GM19023 (cell line): ENCODE measurements at regions not wholly inside any gene's neighbourhood (a gene's known extent, or its start where the extent isn't known, plus 50 kb on each side); places are given as distances from the start of the nearest gene placed in this dataset.
"Not testable (repeated sequence)": the region's sequence is repeated elsewhere in the genome, so short reads cannot be mapped to it uniquely, and the experiment has no call there.

Experiments
- ATAC-seq: cut with Tn5 transposase; IDR thresholded peaks from one replicate; pipeline ENCODE4 v1.9.1; 2021; ENCODE audit warnings: mild to moderate bottlenecking, moderate library complexity; ENCODE audit not compliant: unreplicated experiment

- no peak for ATAC-seq
These were observed 73.5 kb upstream of the GRB10 start for GRCh38 chr7:50856231-50856630.

GRCh38 chr7:50855526-50855925 lies 72.8 kb upstream of the GRB10 start:
- no peak for ATAC-seq

- ATAC-seq = no peak
These were observed 72.1 kb upstream of the GRB10 start for GRCh38 chr7:50854831-50855230.

GRCh38 chr7:50854247-50854646 lies 71.6 kb upstream of the GRB10 start:
- no peak for ATAC-seq

GRCh38 chr7:50853311-50853710 lies 70.6 kb upstream of the GRB10 start:
- ATAC-seq = no peak

- ATAC-seq = no peak
These were observed 70.2 kb upstream of the GRB10 start for GRCh38 chr7:50852901-50853300.

GRCh38 chr7:50851891-50852290 lies 69.2 kb upstream of the GRB10 start:
- no peak for ATAC-seq

GRCh38 chr7:50851451-50851850 lies 68.8 kb upstream of the GRB10 start:
- ATAC-seq = no peak

- no peak for ATAC-seq
These were observed 67.3 kb upstream of the GRB10 start for GRCh38 chr7:50849991-50850390.

- no peak for ATAC-seq
These were observed 65.5 kb upstream of the GRB10 start for GRCh38 chr7:50848203-50848602.

- not testable (repeated sequence) for ATAC-seq
These were observed 62.2 kb upstream of the GRB10 start for GRCh38 chr7:50844861-50845260.

GRCh38 chr7:50842041-50842440 lies 59.3 kb upstream of the GRB10 start:
- ATAC-seq = no peak

- ATAC-seq = no peak
These were observed 56.1 kb upstream of the GRB10 start for GRCh38 chr7:50838675-50839377.

- ATAC-seq = no peak
These were observed 55.3 kb upstream of the GRB10 start for GRCh38 chr7:50837965-50838364.

GRCh38 chr7:50836646-50837045 lies 54.0 kb upstream of the GRB10 start:
- no peak for ATAC-seq

- ATAC-seq = no peak
These were observed 52.5 kb upstream of the GRB10 start for GRCh38 chr7:50835156-50835555.

GRCh38 chr7:50834679-50835078 lies 52.0 kb upstream of the GRB10 start:
- ATAC-seq = no peak

- ATAC-seq = no peak
These were observed 51.4 kb upstream of the GRB10 start for GRCh38 chr7:50834031-50834535.

- ATAC-seq = no peak
These were observed 50.0 kb upstream of the GRB10 start for GRCh38 chr7:50832744-50833143.
